ENCODE measurements at regions not wholly inside any gene's neighbourhood (a gene's known extent, or its start where the extent isn't known, plus 50 kb on each side); places are given as distances from the start of the nearest gene placed in this dataset.
"Not testable (repeated sequence)": the region's sequence is repeated elsewhere in the genome, so short reads cannot be mapped to it uniquely, and the experiment has no call there.

- DNase-seq, result no peak
Observed at GRCh38 chr10:109386101-109386500, 537.2 kb downstream of the XPNPEP1 start.

DNA sequence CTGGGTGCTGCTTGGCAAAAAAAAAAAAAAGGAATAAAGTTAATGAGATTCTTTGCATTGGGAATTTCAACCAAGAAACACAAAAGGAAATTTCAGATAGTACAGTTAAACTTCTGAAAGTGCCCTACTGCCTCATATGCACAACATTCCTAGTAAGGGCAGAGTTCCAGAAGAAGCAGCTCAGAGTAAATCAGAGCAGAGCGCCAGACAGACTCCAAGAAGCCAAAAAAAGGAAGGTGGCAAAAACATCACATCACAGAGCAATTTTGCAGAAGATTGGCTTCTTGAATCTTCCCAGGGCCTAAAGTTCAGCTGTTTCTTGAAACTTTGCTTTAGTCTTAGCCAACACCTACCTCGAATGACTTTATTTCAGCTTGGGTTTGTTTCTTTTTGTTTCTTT is 544.1 kb downstream of the XPNPEP1 start:
- no peak for DNase-seq

GRCh38 chr10:109374215-109374614 is 549.1 kb downstream of the XPNPEP1 start:
- DNase-seq, result no peak

DNA sequence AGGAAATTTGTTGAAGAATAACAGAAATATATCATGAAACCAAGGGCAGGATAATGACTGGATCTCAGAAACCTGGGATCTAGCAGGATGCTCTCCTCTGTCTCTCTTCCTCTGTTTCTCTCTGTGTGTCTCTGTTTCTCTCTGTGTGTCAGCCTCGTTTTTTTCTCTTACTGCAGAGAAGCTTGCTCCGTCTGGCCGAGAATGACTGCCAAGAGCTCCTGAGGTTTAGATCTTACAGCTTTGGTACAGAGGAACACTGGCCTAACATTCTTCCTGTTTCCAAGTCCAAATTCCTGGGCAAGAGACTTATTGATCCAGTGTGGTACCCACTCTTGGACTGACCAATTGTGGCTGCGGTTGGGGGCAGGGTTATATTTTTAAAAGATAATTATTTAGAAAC is 564.0 kb downstream of the XPNPEP1 start:
- no peak for DNase-seq

GRCh38 chr10:109358325-109358724 is 565.0 kb downstream of the XPNPEP1 start:
- no peak for DNase-seq

DNA sequence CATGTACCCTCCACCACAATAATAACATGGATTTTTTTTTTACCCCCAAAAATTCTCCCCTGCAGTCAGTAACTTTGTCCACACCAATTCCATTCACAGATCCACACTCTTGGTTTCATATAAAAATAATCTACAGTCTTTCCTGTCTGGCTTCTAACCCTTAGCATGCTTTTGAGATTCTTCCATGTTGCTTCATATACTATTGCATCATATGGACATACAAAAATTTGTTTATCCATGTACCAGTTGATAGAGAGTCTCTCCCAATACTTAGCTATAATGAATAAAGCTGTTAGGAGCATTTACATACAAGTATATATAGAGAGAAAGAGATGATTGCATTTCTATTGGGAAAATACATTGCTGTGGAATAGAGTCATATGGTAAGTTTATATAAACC is 575.0 kb downstream of the XPNPEP1 start:
- no peak for DNase-seq

DNA sequence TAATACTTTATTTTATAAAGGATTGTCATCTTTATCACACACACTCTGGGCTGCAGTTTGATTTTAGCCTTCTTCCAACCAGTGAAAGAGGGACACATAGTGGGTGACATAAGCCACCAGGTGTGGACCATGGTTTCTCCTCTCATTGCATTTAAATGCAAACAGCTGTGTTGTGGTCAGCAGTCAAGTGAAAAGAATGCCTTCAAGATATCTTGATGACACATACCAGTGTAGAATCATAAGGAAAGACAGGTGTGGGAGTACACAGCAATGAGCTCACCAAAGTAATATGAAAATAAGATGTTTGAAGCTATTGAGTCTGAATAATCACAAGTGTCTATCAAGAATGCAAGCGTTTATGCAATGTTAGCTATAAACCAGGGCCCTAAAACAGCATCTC is 580.0 kb downstream of the XPNPEP1 start:
- DNase-seq, result no peak

DNA sequence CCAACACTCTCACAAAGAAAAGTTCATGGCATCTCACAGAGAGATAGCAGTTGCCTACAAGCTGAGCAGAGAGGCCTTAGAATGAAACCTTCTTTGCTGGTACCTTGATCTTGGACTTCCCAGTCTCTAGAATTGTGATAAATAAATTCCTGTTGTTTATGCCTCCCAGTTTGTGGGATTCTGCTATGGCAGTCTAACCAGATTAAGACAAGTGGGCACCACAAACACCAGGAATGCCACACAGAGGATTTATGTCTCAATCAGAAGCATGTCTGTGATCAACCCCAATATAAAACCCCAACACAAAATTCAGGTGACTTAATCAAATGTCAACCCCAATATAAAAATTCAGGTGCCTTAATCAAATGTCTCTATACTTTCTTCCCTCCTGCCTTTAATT is 581.3 kb downstream of the XPNPEP1 start:
- no peak for DNase-seq

DNA sequence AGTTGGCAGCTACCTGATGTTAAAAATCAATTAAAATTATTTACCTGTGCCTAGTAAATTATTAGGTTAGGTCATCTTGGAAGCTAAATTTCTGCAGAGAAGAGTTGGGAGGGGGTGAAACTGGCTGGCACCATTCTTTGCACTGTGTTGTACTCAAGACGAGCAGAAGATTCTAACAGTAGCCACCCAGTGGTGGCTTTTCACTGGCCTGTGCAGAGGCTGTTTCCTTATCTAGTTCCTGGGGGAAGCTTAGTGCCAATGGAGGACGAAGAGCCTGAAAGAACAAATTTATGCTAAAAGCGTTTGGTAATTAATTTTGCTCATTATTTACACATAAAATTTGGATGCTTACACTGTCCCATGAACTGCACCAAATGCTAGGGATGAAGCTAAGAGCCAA is 595.3 kb downstream of the XPNPEP1 start:
- DNase-seq, result no peak

GRCh38 chr10:109327266-109327665 is 596.0 kb downstream of the XPNPEP1 start:
- DNase-seq, result no peak

DNA sequence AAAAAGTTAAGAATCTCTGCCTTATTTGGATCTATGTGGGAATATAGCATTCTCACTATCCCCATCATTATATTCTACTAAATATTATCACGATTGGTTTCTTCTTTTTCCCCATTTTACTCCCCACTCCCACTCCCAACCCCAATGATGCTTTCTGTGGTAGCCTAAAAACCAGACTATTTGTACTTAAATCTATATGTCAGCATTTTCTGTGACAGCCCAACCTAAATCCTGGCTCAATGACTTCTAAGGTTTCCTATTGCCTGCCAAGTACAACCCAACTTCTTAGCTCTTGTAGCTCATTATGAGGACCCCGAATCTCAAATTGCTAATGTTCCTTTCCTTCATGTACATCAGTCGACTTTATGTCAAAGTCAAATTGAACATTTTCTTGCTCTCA is 598.6 kb downstream of the XPNPEP1 start:
- no peak for DNase-seq

GRCh38 chr10:109317746-109318366 is 605.5 kb downstream of the XPNPEP1 start:
- DNase-seq, result no peak

DNA sequence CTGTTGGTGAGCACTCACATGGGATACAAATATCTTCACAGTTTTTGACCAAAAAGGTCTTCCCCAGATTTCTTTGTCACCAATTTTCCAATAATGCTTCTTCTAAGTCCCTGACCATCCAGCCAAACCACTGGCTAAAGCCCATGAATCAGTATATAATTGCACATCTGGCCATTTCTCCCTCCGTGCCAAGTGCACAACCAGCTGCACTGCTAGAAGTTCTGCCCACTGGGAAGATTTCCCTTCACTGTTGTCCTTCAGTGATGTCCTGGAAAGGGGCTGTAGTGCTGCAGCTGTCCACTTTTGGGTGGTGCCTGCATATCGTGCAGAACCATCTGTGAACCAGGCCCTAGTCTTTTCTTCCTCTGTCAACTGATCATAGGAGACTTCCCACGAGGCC is 609.3 kb downstream of the XPNPEP1 start:
- DNase-seq, result not testable (repeated sequence)

DNA sequence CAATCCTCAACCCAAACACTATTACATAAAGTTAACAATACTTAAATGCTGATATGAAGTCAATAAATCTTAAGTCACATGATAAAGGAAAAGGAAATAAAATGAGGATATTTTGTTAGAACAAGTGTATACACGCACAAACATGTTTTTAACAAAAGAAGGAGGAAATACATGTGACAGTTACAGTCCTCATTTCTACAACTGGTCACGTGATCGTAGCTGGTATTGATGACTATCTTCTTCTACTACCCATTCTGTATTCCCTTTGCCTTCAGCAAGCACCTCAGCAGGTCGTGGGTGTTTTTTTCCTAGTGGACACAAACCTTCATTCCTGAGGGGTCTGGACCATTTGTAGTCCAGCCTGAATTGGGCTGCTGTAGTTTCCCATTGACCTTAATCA is 610.8 kb downstream of the XPNPEP1 start:
- not testable (repeated sequence) for DNase-seq

DNA sequence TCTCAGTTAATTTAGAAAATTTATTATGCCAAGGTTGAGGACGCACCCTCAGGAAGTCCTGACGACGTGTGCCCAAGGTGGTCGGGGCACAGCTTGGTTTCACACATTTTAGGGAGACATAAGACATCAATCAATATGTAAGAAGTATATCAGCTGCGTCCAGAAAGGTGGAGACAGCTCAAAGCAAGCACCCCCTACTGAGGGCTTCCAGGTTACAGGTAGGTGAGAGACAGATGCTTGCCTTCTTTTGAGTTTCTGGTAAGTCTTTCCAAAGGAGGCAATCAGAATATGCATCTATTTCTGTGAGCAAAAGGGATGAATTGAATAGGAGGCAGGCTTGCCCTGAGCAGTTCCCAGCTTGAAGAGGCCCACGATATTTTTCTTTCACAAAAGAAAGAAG is 614.3 kb downstream of the XPNPEP1 start:
- DNase-seq, result no peak

DNA sequence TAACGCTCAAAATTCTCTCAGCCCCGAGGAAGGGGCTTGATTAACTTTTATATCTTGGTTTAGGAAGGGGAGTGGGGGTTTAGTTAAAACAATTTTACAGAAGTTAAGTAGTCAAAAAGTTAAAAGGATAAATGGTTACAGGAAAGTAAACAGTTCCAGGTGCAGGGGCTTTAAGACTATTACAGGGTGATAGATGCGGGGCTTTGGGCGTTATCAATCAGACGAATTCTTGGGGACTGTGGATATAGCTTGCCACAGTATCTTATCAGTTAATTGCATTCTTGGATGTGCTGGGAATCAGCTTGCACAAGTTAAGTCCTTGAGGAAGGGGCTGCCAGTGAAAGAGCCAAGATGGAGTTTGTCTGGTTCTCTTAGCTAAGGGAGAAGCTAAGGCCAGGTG is 616.2 kb downstream of the XPNPEP1 start:
- not testable (repeated sequence) for DNase-seq

GRCh38 chr10:109306698-109307097 is 616.6 kb downstream of the XPNPEP1 start:
- DNase-seq, result no peak

DNA sequence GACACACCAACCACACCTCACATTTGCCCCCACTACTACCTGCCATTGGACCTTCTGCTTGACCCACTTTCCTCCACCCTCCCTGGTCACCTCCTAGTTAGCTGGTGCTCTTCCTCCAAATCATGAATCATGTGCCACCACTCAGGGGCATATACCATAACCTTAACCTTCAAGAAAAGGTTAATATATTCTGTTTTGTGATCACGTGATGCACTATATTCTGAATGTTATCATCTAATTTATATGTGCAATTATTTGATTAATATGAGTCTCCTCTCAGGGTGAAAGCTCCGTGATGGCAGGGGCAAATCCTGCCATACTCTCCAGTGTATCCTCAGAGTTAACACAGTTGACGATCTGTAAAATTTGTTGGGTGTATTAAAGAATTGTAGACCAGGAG is 635.5 kb downstream of the XPNPEP1 start:
- DNase-seq, result no peak

- no peak for DNase-seq
Observed at GRCh38 chr10:109282510-109282909, 640.8 kb downstream of the XPNPEP1 start.

DNA sequence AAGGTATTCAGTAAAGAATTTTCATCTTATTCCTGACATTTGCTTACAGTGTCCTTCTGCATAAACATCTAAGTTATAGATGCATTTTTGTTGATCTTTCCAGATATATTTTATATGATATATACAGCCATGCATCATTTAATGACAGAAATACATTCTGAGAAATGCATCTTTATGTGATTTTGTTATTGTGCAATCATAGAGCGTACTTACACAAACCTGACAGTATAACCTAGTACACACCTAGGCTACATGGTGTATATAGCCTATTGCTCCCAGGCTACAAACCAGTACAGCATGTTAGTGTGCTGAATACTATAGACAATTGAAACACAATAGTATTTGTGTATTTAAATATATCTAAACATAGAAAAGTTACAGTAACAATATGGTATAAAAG is 642.0 kb downstream of the XPNPEP1 start:
- no peak for DNase-seq

- DNase-seq, result no peak
Observed at GRCh38 chr10:109280837-109281236, 642.5 kb downstream of the XPNPEP1 start.

DNA sequence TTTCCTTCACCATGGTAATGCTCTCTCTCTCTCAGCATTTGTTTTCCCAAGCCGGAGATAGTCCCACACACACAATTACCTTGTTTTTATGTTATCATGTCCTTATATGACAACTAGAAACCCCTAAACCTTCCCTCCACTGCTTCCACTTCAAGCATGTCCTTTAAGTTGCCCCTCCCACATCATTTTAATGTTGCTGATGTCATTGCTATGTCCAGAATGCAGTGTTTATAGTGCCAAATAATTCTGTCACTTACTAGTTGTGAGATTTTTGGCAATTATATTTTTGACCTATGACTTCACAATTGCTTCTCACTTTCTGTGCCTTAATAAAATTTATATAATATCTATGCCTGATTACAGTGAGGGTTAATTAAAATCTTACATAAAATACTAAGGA is 645.9 kb downstream of the XPNPEP1 start:
- DNase-seq, result no peak

DNA sequence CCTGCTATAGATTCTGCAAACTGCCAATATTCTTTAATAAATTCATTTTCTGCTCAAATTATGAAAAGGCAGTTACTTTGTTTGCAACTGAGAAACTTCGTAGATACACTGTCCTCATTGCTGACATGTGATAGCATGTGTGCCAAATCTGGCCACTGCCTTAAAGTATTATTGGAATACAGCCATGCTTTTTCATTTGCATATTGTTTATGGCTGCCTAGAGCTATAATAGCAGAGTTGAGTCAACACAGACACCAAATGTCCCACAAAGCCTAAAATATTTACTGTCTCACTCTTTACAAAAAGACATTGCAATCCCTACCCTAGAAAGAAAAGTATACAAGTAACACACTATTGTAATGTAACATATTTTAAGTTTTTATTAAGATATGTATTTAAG is 647.4 kb downstream of the XPNPEP1 start:
- DNase-seq, result no peak

GRCh38 chr10:109274681-109275080 is 648.6 kb downstream of the XPNPEP1 start:
- DNase-seq, result no peak

- no peak for DNase-seq
Observed at GRCh38 chr10:109270173-109270572, 653.1 kb downstream of the XPNPEP1 start.

GRCh38 chr10:109264004-109264403 is 659.3 kb downstream of the XPNPEP1 start:
- DNase-seq, result no peak
